Endothelial cell of umbilical vein (primary cell): ENCODE measurements at regions not wholly inside any gene's neighbourhood (a gene's known extent, or its start where the extent isn't known, plus 50 kb on each side); places are given as distances from the start of the nearest gene placed in this dataset.

ENCODE experiments used
- BruUV-seq: library from RNA; stranded (reverse); fragments of 400-500 nt; replicated peaks from 2 replicates; lab custom pipeline; 2021; lab: Mats Ljungman, UMichigan
- CTCF ChIA-PET: fragments of 300-600, 350-600 bp; sonication (Branson Sonifier 250); formaldehyde crosslinking; loops from one replicate; lab custom pipeline; 2021; ENCODE audit warnings: antibody characterized with exemption, inconsistent platforms; lab: Charles Lee
- POLR2A ChIA-PET: fragments of 300-600, 350-600 bp; sonication (Branson Sonifier 250); formaldehyde crosslinking; loops from one replicate; lab custom pipeline; 2021; ENCODE audit warnings: antibody characterized with exemption, inconsistent platforms; lab: Charles Lee
- DNase-seq: peaks from one replicate; pipeline ENCODE4 v3.0.0-alpha.2; 2011; ENCODE audit warnings: low read depth, low spot score
- FAIRE-seq: peaks from 2 replicates; lab custom pipeline; 2011; peaks lifted over from hg19 to GRCh38; lab: Jason Lieb, UNC
- H2AFZ ChIP-seq: 2 replicates; pipeline ENCODE4 v1.6.0; 2012; ENCODE audit warnings: low read depth, low read length, control low read depth, inconsistent platforms
- H3K27ac ChIP-seq: 2 replicates; pipeline ENCODE4 v1.5.1; 2011; ENCODE audit warnings: low read depth, mild to moderate bottlenecking, control low read depth, low read length, moderate library complexity; ENCODE audit not compliant: insufficient read depth
- H3K27me3 ChIP-seq, 2 experiments: 2 replicates each; pipeline versions ENCODE4 v1.6.0 to v1.6.1; 2011; ENCODE audit warnings: low read length in 2 of 2, mixed read lengths in 1 of 2; ENCODE audit not compliant: control insufficient read depth in 2 of 2, insufficient read depth in 2 of 2
- H3K36me3 ChIP-seq, 2 experiments: 2 replicates in 1 of 2; 3 replicates in 1 of 2; pipeline ENCODE4 v1.5.1; 2011; ENCODE audit warnings: low read length in 2 of 2, mild to moderate bottlenecking in 1 of 2, moderate library complexity in 1 of 2; ENCODE audit not compliant: control insufficient read depth in 2 of 2, insufficient read depth in 2 of 2; ENCODE audit errors: extremely low read depth in 1 of 2
- H3K4me1 ChIP-seq: 3 replicates; pipeline ENCODE4 v1.5.1; 2011; ENCODE audit warnings: mild to moderate bottlenecking, low read length; ENCODE audit not compliant: control insufficient read depth, insufficient read depth; ENCODE audit errors: extremely low read depth
- H3K4me2 ChIP-seq: 2 replicates; pipeline ENCODE4 v1.6.1; 2011; ENCODE audit warnings: low read length, control low read depth, mixed read lengths; ENCODE audit not compliant: insufficient read depth
- H3K4me3 ChIP-seq, 3 experiments: fragments of 200-600 bp in 1 of 3; sonication (generic), shearing (Covaris generic) in 1 of 3; replicated peaks in 1 of 3; 2 replicates each; pipeline ENCODE4 v1.5.1; 2011 to 2016; ENCODE audit warnings: control low read depth in 3 of 3, low read length in 3 of 3, mild to moderate bottlenecking in 2 of 3, inconsistent platforms in 1 of 3, low read depth in 1 of 3, moderate library complexity in 1 of 3; ENCODE audit not compliant: insufficient read depth in 1 of 3
- H3K79me2 ChIP-seq: 2 replicates; pipeline ENCODE4 v1.6.0; 2012; ENCODE audit warnings: low read length, inconsistent platforms; ENCODE audit not compliant: control insufficient read depth, insufficient read depth
- H3K9ac ChIP-seq: replicated peaks from 2 replicates; pipeline ENCODE3; 2011; ENCODE audit warnings: low read length, control low read depth; ENCODE audit not compliant: insufficient read depth; ENCODE audit errors: extremely low read depth
- H3K9me1 ChIP-seq: replicated peaks from 3 replicates; pipeline ENCODE4 v1.6.0; 2011; ENCODE audit warnings: mild to moderate bottlenecking, low read length; ENCODE audit not compliant: control insufficient read depth, insufficient read depth; ENCODE audit errors: extremely low read depth
- H3K9me3 ChIP-seq: replicated peaks from 2 replicates; pipeline ENCODE4 v1.5.1; 2012; ENCODE audit warnings: low read length, inconsistent platforms; ENCODE audit not compliant: control insufficient read depth, insufficient read depth
- H4K20me1 ChIP-seq: replicated peaks from 2 replicates; pipeline ENCODE3; 2011; ENCODE audit warnings: mild to moderate bottlenecking, low read length; ENCODE audit not compliant: control insufficient read depth, insufficient read depth; ENCODE audit errors: extremely low read depth
- EZH2 ChIP-seq: IDR thresholded peaks from 2 replicates; pipeline ENCODE4 v1.6.1; 2012; ENCODE audit warnings: borderline replicate concordance, low read depth, mild to moderate bottlenecking, moderate library complexity, low read length, inconsistent platforms; ENCODE audit not compliant: severe bottlenecking
- FOS ChIP-seq: IDR thresholded peaks from 2 replicates; pipeline ENCODE4 v1.6.1; 2011; ENCODE audit warnings: mild to moderate bottlenecking, low read length, moderate library complexity, borderline replicate concordance; ENCODE audit not compliant: insufficient read depth
- GATA2 ChIP-seq: IDR thresholded peaks from 2 replicates; pipeline ENCODE4 v1.7.0; 2011; ENCODE audit warnings: low read depth, mild to moderate bottlenecking, moderate library complexity, mixed read lengths, low read length; ENCODE audit not compliant: insufficient read length, insufficient read depth
- JUN ChIP-seq: IDR thresholded peaks from 2 replicates; pipeline ENCODE4 v1.6.1; 2011; ENCODE audit warnings: borderline replicate concordance, low read depth; ENCODE audit not compliant: insufficient read length, insufficient read depth
- MYC ChIP-seq: IDR thresholded peaks from one replicate; pipeline ENCODE4 v1.6.1; 2011; ENCODE audit warnings: mild to moderate bottlenecking, low read depth, low read length
- POLR2A ChIP-seq: IDR thresholded peaks from 2 replicates; pipeline ENCODE4 v1.6.1; 2012; ENCODE audit warnings: low read depth, mild to moderate bottlenecking, control low read depth, low read length
- POLR2AphosphoS5 ChIP-seq: IDR thresholded peaks from 2 replicates; pipeline ENCODE4 v1.6.1; 2012; ENCODE audit warnings: low read depth, mild to moderate bottlenecking, control low read depth, low read length, moderate library complexity; ENCODE audit not compliant: insufficient read depth
- dilution Hi-C: fragments of 300-500 bp; cut with MboI; formaldehyde crosslinking; loops from one replicate; pipeline ENCODE4 v1.15.0; 2019; ENCODE audit warnings: low sequenced_read_pairs; ENCODE audit not compliant: extremely low pct_ligation_motif_present
- intact Hi-C: fragments of 100-400 bp; cut with micrococcal nuclease; formaldehyde crosslinking; loops from one replicate; pipeline ENCODE4 v1.10.0; 2022
- TF ChIP-seq, protein P1 (sequence below): IDR thresholded peaks from 2 replicates; pipeline ENCODE4 v1.6.1; 2011; ENCODE audit not compliant: insufficient read depth, insufficient read length
- TF ChIP-seq, protein P2 (sequence below), 2 donors: IDR thresholded peaks; 1 replicate in 1 of 2; 2 replicates in 1 of 2; pipeline ENCODE4 v1.5.1; 2011; ENCODE audit warnings: low read length in 2 of 2, mild to moderate bottlenecking in 2 of 2, moderate library complexity in 2 of 2, control low read depth in 1 of 2, inconsistent platforms in 1 of 2, low read depth in 1 of 2; ENCODE audit not compliant: insufficient read depth in 1 of 2; ENCODE audit errors: extremely low read depth in 1 of 2

DNA sequence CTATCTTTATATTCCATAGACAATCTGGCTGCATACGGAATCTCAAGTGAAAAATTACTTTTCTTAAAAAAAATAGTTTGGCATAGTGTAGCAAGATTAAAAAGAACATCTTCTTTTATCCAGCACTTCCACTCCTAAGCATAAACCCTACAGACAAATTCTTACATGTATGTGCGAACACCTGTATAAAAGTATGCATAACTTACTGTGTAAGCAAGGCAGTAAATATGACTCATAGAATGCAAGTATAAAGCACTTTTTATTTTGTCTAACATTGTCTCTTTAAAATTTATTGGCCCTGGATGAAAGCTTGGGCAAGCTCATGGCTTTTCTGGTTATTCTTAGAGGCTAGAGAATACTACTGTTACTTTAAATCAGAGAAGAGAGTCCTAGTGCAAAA lies 86.4 kb downstream of the MSX2 start:
- H3K9ac ChIP-seq = no peak overlapping the region
- no peaks in the 10 kb centered on the region for H3K9me3 ChIP-seq
- H3K4me1 ChIP-seq = no peaks in the 10 kb centered on the region
- ChIA-PET CTCF (no interaction called here), POLR2A (no interaction called here)
- no TSS peak for BruUV-seq
- no peaks in the 10 kb centered on the region for H4K20me1 ChIP-seq
- intact Hi-C loops = no loop called here
- no peak overlapping the region for H3K4me2 ChIP-seq
- H3K79me2 ChIP-seq = no peaks in the 10 kb centered on the region
- H3K9me1 ChIP-seq = no peaks in the 10 kb centered on the region
- H2AFZ ChIP-seq = no peak overlapping the region
- H3K36me3 ChIP-seq = no peaks in the 10 kb centered on the region
- no peak overlapping the region for H3K4me3 ChIP-seq
- no peak for DNase-seq
- no peak for FAIRE-seq
- dilution Hi-C loops = no loop called here
- no peak overlapping the region for H3K27ac ChIP-seq
- TF ChIP-seq FOS = no peak
- TF ChIP-seq, protein P1, sequence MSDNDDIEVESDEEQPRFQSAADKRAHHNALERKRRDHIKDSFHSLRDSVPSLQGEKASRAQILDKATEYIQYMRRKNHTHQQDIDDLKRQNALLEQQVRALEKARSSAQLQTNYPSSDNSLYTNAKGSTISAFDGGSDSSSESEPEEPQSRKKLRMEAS = no peak
- no peak for TF ChIP-seq JUN
- no peak for TF ChIP-seq POLR2A
- no peak for TF ChIP-seq GATA2
- no peak for TF ChIP-seq POLR2AphosphoS5
- no peak for TF ChIP-seq EZH2
- TF ChIP-seq, protein P2, sequence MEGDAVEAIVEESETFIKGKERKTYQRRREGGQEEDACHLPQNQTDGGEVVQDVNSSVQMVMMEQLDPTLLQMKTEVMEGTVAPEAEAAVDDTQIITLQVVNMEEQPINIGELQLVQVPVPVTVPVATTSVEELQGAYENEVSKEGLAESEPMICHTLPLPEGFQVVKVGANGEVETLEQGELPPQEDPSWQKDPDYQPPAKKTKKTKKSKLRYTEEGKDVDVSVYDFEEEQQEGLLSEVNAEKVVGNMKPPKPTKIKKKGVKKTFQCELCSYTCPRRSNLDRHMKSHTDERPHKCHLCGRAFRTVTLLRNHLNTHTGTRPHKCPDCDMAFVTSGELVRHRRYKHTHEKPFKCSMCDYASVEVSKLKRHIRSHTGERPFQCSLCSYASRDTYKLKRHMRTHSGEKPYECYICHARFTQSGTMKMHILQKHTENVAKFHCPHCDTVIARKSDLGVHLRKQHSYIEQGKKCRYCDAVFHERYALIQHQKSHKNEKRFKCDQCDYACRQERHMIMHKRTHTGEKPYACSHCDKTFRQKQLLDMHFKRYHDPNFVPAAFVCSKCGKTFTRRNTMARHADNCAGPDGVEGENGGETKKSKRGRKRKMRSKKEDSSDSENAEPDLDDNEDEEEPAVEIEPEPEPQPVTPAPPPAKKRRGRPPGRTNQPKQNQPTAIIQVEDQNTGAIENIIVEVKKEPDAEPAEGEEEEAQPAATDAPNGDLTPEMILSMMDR (IDR thresholded peaks at IDR 0.05; ENCODE audit: extremely low read depth in 1 of 2, insufficient read depth in 1 of 2, low read depth in 1 of 2, low read length in 2 of 2) = no peak
- no peak for TF ChIP-seq MYC
- H3K27me3 ChIP-seq = no peaks in the 10 kb centered on the region
